IMR-90 (cell line): ENCODE measurements at regions not wholly inside any gene's neighbourhood (a gene's known extent, or its start where the extent isn't known, plus 50 kb on each side); places are given as distances from the start of the nearest gene placed in this dataset.

Experiments used
- ATAC-seq: fragments of 200-7000 bp; cut with Tn5 transposase; 2 replicates; pipeline ENCODE4 v1.9.1; 2020; ENCODE audit warnings: low read depth, mild to moderate bottlenecking, moderate library complexity
- BruUV-seq: library from RNA; stranded (reverse); fragments of 400-500 nt; replicated peaks from 2 replicates; lab custom pipeline; 2021; lab: Mats Ljungman, UMichigan
- CTCF ChIA-PET: fragments of 300-600 bp; formaldehyde crosslinking; extraction: SDS; loops from one replicate; lab custom pipeline; 2021; ENCODE audit warnings: antibody characterized with exemption; lab: Yijun Ruan, JAX
- POLR2A ChIA-PET: fragments of 300-600 bp; sonication (Branson Sonifier 250); formaldehyde crosslinking; loops from one replicate; lab custom pipeline; 2022; ENCODE audit warnings: antibody characterized with exemption; ENCODE audit not compliant: unreplicated experiment; lab: Charles Lee
- DNase-seq: peaks from one replicate; pipeline ENCODE4 v3.0.0; 2013
- H2AFZ ChIP-seq: replicated peaks from 2 replicates; pipeline ENCODE3; 2013; ENCODE audit warnings: low read length, mild to moderate bottlenecking; ENCODE audit not compliant: poor library complexity
- H2AK5ac ChIP-seq: 2 replicates; pipeline ENCODE4 v1.6.1; 2013; ENCODE audit warnings: low read depth, low read length, inconsistent platforms
- H2AK9ac ChIP-seq: replicated peaks from 2 replicates; pipeline ENCODE3; 2013; ENCODE audit warnings: mild to moderate bottlenecking, low read depth, low read length, moderate library complexity; ENCODE audit not compliant: poor library complexity
- H2BK120ac ChIP-seq: 2 replicates; pipeline ENCODE4 v1.6.1; 2013; ENCODE audit warnings: low read depth, low read length, inconsistent platforms
- H2BK15ac ChIP-seq: 3 replicates; pipeline ENCODE4 v1.6.1; 2013; ENCODE audit warnings: low read depth, low read length, inconsistent platforms
- H2BK20ac ChIP-seq: 2 replicates; pipeline ENCODE4 v1.6.1; 2013; ENCODE audit warnings: low read depth, mild to moderate bottlenecking, inconsistent platforms, low read length, moderate library complexity
- H2BK5ac ChIP-seq: 2 replicates; pipeline ENCODE4 v1.6.1; 2013; ENCODE audit warnings: mild to moderate bottlenecking, low read depth, low read length, inconsistent platforms; ENCODE audit not compliant: poor library complexity, severe bottlenecking
- H3K14ac ChIP-seq: replicated peaks from 2 replicates; pipeline ENCODE4 v1.6.1; 2013; ENCODE audit warnings: low read depth, low read length, inconsistent platforms
- H3K18ac ChIP-seq: 2 replicates; pipeline ENCODE4 v1.6.1; 2013; ENCODE audit warnings: low read depth, low read length, control low read depth
- H3K23ac ChIP-seq: 2 replicates; pipeline ENCODE4 v1.6.1; 2013; ENCODE audit warnings: low read depth, low read length, inconsistent platforms
- H3K27ac ChIP-seq: 2 replicates; pipeline ENCODE4 v1.5.1; 2013; ENCODE audit warnings: mild to moderate bottlenecking, control low read depth, low read length; ENCODE audit not compliant: insufficient read depth
- H3K27me3 ChIP-seq: 2 replicates; pipeline ENCODE4 v1.6.1; 2013; ENCODE audit warnings: low read length; ENCODE audit not compliant: control insufficient read depth, insufficient read depth
- H3K36me3 ChIP-seq: 2 replicates; pipeline ENCODE4 v1.6.1; 2013; ENCODE audit warnings: low read length, mixed read lengths; ENCODE audit not compliant: control insufficient read depth, insufficient read depth
- H3K4ac ChIP-seq: 2 replicates; pipeline ENCODE4 v1.6.1; 2013; ENCODE audit warnings: low read depth, low read length, inconsistent platforms
- H3K4me1 ChIP-seq: 2 replicates; pipeline ENCODE4 v1.6.1; 2013; ENCODE audit warnings: low read length, mixed read lengths; ENCODE audit not compliant: control insufficient read depth, insufficient read depth
- H3K4me2 ChIP-seq: 2 replicates; pipeline ENCODE4 v1.6.1; 2013; ENCODE audit warnings: low read depth, mild to moderate bottlenecking, control low read depth, low read length, moderate library complexity
- H3K4me3 ChIP-seq: 2 replicates; pipeline ENCODE4 v1.5.1; 2013; ENCODE audit warnings: low read depth, mild to moderate bottlenecking, control low read depth, low read length, moderate library complexity; ENCODE audit not compliant: insufficient read depth
- H3K56ac ChIP-seq: 2 replicates; pipeline ENCODE4 v1.6.1; 2013; ENCODE audit warnings: low read length, inconsistent platforms; ENCODE audit not compliant: insufficient read depth; ENCODE audit errors: extremely low read depth
- H3K79me1 ChIP-seq, 2 experiments: 2 replicates each; pipeline ENCODE4 v1.6.1; 2013; ENCODE audit warnings: low read length in 2 of 2, inconsistent platforms in 1 of 2, low read depth in 1 of 2
- H3K9ac ChIP-seq: 2 replicates; pipeline ENCODE4 v1.6.1; 2013; ENCODE audit warnings: low read depth, low read length, control low read depth
- H3K9me1 ChIP-seq: 2 replicates; pipeline ENCODE4 v1.6.1; 2013; ENCODE audit warnings: low read length, inconsistent platforms; ENCODE audit not compliant: insufficient read depth
- H3K9me3 ChIP-seq: 2 replicates; pipeline ENCODE4 v1.6.1; 2013; ENCODE audit warnings: low read length; ENCODE audit not compliant: control insufficient read depth, insufficient read depth
- H4K20me1 ChIP-seq: 2 replicates; pipeline ENCODE4 v1.6.1; 2013; ENCODE audit warnings: low read length, inconsistent platforms; ENCODE audit not compliant: insufficient read depth
- H4K5ac ChIP-seq: 2 replicates; pipeline ENCODE4 v1.6.1; 2013; ENCODE audit warnings: mild to moderate bottlenecking, low read depth, low read length, control low read depth
- H4K8ac ChIP-seq, 2 experiments: 2 replicates each; pipeline ENCODE4 v1.6.1; 2013; ENCODE audit warnings: low read depth in 2 of 2, low read length in 2 of 2, control low read depth in 1 of 2, inconsistent platforms in 1 of 2
- H4K91ac ChIP-seq: 2 replicates; pipeline ENCODE4 v1.6.1; 2013; ENCODE audit warnings: low read depth, low read length, inconsistent platforms; ENCODE audit not compliant: insufficient read depth
- BHLHE40 ChIP-seq: fragments of 150-350 bp; IDR thresholded peaks from 2 replicates; pipeline ENCODE4 v1.6.1; 2016; ENCODE audit warnings: mild to moderate bottlenecking, low read depth, low read length
- CEBPB ChIP-seq: IDR thresholded peaks from 2 replicates; pipeline ENCODE4 v1.6.1; 2012; ENCODE audit warnings: low read depth, low read length, improper control_type of control experiment
- CHD1 ChIP-seq: IDR thresholded peaks from 2 replicates; pipeline ENCODE4 v1.6.1; 2012; ENCODE audit warnings: low read depth, low read length, improper control_type of control experiment
- FOS ChIP-seq: fragments of 150-350 bp; IDR thresholded peaks from 2 replicates; pipeline ENCODE4 v1.6.1; 2016; ENCODE audit warnings: low read depth, low read length
- MAFK ChIP-seq: IDR thresholded peaks from 2 replicates; pipeline ENCODE4 v1.6.1; 2012; ENCODE audit warnings: low read depth, low read length, improper control_type of control experiment
- MAZ ChIP-seq: IDR thresholded peaks from 2 replicates; pipeline ENCODE4 v1.6.1; 2012; ENCODE audit warnings: low read depth, mild to moderate bottlenecking, low read length, improper control_type of control experiment, moderate library complexity, borderline replicate concordance
- MXI1 ChIP-seq: IDR thresholded peaks from 2 replicates; pipeline ENCODE4 v1.6.1; 2012; ENCODE audit warnings: low read depth, mild to moderate bottlenecking, low read length, moderate library complexity, borderline replicate concordance
- NFE2L2 ChIP-seq: fragments of 150-350 bp; IDR thresholded peaks from 2 replicates; pipeline ENCODE4 v1.6.1; 2016; ENCODE audit warnings: low read depth, mild to moderate bottlenecking, low read length
- POLR2A ChIP-seq: IDR thresholded peaks from 2 replicates; pipeline ENCODE4 v1.6.1; 2012; ENCODE audit warnings: mild to moderate bottlenecking, low read depth, low read length
- RAD21 ChIP-seq: IDR thresholded peaks from 2 replicates; pipeline ENCODE4 v1.6.1; 2012; ENCODE audit warnings: low read length, improper control_type of control experiment
- RCOR1 ChIP-seq: IDR thresholded peaks from 2 replicates; pipeline ENCODE4 v1.6.1; 2012; ENCODE audit warnings: mild to moderate bottlenecking, low read length, improper control_type of control experiment; ENCODE audit not compliant: insufficient replicate concordance
- RFX5 ChIP-seq: IDR thresholded peaks from 2 replicates; pipeline ENCODE4 v1.8.0; 2012; ENCODE audit warnings: low read depth, mild to moderate bottlenecking, low read length, moderate library complexity
- SMC3 ChIP-seq: fragments of 150-350 bp; IDR thresholded peaks from 2 replicates; pipeline ENCODE4 v1.6.1; 2016; ENCODE audit warnings: low read depth, mild to moderate bottlenecking, antibody characterized with exemption, low read length, moderate library complexity
- WGBS, 2 experiments: methylation state at CpG; one replicate each; pipeline versions ENCODE4 v1.1.5 to v1.1.7; 2013; ENCODE audit warnings: missing lambda C conversion rate in 2 of 2; ENCODE audit not compliant: insufficient read length in 1 of 2; ENCODE audit errors: extremely low coverage in 2 of 2; 5-methylcytosine and 5-hydroxymethylcytosine counted together
- dilution Hi-C: fragments of 300-500 bp; cut with HindIII; formaldehyde crosslinking; loops from one replicate; pipeline ENCODE4 v1.14.3; 2018; ENCODE audit warnings: low sequenced_read_pairs; ENCODE audit not compliant: unreplicated experiment
- in situ Hi-C: fragments of 300-500 bp; cut with MboI; formaldehyde crosslinking; loops from 3 replicates; pipeline ENCODE4 v1.14.3; 2019; ENCODE audit warnings: low sequenced_read_pairs, inconsistent platforms, mixed read lengths
- intact Hi-C: fragments of 100-400 bp; cut with micrococcal nuclease; formaldehyde crosslinking; loops from 2 replicates; pipeline ENCODE4 v1.10.0; 2022
- TF ChIP-seq, protein P1 (sequence below): fragments of 150-350 bp; IDR thresholded peaks from 2 replicates; pipeline ENCODE4 v1.6.1; 2017; ENCODE audit warnings: mild to moderate bottlenecking, antibody characterized with exemption, low read length, low read depth
- TF ChIP-seq, protein P2 (sequence below): conservative IDR thresholded peaks from 2 replicates; pipeline ENCODE4 v1.5.1; 2012; ENCODE audit warnings: mild to moderate bottlenecking, low read depth, low read length, improper control_type of control experiment
- TF ChIP-seq, protein P3 (sequence below): fragments of 150-350 bp; IDR thresholded peaks from 2 replicates; pipeline ENCODE4 v1.6.1; 2016; ENCODE audit warnings: low read depth, mild to moderate bottlenecking, low read length, moderate library complexity, borderline replicate concordance

DNA sequence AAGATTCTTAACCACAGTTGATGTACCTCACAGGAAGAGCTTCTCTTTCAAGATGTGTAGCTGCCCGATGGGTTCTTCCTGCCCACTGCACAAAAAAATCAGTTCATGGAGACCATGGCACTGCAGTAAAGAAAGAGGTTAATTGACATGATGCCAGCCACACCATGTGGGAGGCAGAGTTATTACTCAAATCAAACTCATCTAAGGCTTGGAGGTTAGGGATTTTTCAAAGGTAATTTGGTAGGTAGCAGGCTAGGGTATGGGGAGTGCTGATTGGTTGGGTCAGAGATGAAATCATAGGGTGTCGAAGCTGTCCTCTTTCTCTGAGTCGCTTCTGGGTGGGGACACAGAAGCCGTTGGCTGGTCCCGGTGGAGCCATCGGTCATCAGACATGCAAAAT, 57.4 kb upstream of the BDH1 start:
- no peak overlapping the region for H3K9ac ChIP-seq
- CTCF ChIA-PET, result interaction anchor here (1.4 kb wide), 1 partner anchor 15 kb away, joined by 3 read pairs; no protein-coding TSS in a partner anchor
- BruUV-seq, result no TSS peak

More for the DNA sequence above, 57.4 kb upstream of the BDH1 start:
- Histone ChIP-seq H4K20me1 (0 out of 2 replicates have a peak, but pooled peaks cover 7% of the 10 kb centered on the region), H2AK5ac (no peak overlapping the region), H3K14ac (no peak overlapping the region), H3K4ac (no peak overlapping the region), H2AFZ (no peak overlapping the region), H4K91ac (no peak overlapping the region), H2BK15ac (no peak overlapping the region), H3K56ac (no peak overlapping the region), H4K8ac (no peak overlapping the region), H3K23ac (no peak overlapping the region), H2BK120ac (no peak overlapping the region), H2AK9ac (no peak overlapping the region), H2BK20ac (no peak overlapping the region), H3K79me1 (peaks cover 16 to 17% of the 10 kb centered on the region in 2 experiments; a peak in 3 of 4 replicates), H3K18ac (no peak overlapping the region), H3K9me1 (no peaks in the 10 kb centered on the region), H3K27ac (no peak overlapping the region), H3K4me2 (no peak overlapping the region), H3K9me3 (no peaks in the 10 kb centered on the region), H2BK5ac (no peak overlapping the region), H3K27me3 (no peaks in the 10 kb centered on the region), H3K4me1 (no peaks in the 10 kb centered on the region), H3K4me3 (no peak overlapping the region), H3K36me3 (peaks cover 31% of the 10 kb centered on the region), H4K5ac (no peak overlapping the region)
- intact Hi-C loops (no loop called here), dilution Hi-C loops (no loop called here), in situ Hi-C loops (no loop called here)
- DNase-seq (no peak), ATAC-seq (no peak)
- POLR2A ChIA-PET, result no interaction called here
- WGBS, 2 experiments, result no CpG with 5 or more reads among the region's 6 CpGs
- TF ChIP-seq BHLHE40 (no peak), RFX5 (no peak), RCOR1 (no peak), CEBPB (no peak), RAD21 (no peak), MXI1 (no peak), SMC3 (no peak), NFE2L2 (no peak), FOS (no peak), MAZ (no peak), CHD1 (no peak), POLR2A (no peak), MAFK (no peak)
- TF ChIP-seq, protein P1, sequence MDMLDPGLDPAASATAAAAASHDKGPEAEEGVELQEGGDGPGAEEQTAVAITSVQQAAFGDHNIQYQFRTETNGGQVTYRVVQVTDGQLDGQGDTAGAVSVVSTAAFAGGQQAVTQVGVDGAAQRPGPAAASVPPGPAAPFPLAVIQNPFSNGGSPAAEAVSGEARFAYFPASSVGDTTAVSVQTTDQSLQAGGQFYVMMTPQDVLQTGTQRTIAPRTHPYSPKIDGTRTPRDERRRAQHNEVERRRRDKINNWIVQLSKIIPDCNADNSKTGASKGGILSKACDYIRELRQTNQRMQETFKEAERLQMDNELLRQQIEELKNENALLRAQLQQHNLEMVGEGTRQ, result no peak
- TF ChIP-seq, protein P2, sequence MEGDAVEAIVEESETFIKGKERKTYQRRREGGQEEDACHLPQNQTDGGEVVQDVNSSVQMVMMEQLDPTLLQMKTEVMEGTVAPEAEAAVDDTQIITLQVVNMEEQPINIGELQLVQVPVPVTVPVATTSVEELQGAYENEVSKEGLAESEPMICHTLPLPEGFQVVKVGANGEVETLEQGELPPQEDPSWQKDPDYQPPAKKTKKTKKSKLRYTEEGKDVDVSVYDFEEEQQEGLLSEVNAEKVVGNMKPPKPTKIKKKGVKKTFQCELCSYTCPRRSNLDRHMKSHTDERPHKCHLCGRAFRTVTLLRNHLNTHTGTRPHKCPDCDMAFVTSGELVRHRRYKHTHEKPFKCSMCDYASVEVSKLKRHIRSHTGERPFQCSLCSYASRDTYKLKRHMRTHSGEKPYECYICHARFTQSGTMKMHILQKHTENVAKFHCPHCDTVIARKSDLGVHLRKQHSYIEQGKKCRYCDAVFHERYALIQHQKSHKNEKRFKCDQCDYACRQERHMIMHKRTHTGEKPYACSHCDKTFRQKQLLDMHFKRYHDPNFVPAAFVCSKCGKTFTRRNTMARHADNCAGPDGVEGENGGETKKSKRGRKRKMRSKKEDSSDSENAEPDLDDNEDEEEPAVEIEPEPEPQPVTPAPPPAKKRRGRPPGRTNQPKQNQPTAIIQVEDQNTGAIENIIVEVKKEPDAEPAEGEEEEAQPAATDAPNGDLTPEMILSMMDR, result no peak
- TF ChIP-seq, protein P3, sequence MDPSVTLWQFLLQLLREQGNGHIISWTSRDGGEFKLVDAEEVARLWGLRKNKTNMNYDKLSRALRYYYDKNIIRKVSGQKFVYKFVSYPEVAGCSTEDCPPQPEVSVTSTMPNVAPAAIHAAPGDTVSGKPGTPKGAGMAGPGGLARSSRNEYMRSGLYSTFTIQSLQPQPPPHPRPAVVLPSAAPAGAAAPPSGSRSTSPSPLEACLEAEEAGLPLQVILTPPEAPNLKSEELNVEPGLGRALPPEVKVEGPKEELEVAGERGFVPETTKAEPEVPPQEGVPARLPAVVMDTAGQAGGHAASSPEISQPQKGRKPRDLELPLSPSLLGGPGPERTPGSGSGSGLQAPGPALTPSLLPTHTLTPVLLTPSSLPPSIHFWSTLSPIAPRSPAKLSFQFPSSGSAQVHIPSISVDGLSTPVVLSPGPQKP, result no peak
